IPS-20b (cell line): ENCODE measurements at regions not wholly inside any gene's neighbourhood (a gene's known extent, or its start where the extent isn't known, plus 50 kb on each side); places are given as distances from the start of the nearest gene placed in this dataset.

ENCODE experiments used
- H3K27ac ChIP-seq: one replicate; pipeline ENCODE4 v1.5.1; 2013; ENCODE audit warnings: low read length
- H3K27me3 ChIP-seq: 2 replicates; pipeline ENCODE4 v1.6.1; 2013; ENCODE audit warnings: mild to moderate bottlenecking, low read length, inconsistent platforms; ENCODE audit not compliant: insufficient read depth
- H3K36me3 ChIP-seq: 2 replicates; pipeline ENCODE4 v1.6.1; 2013; ENCODE audit warnings: low read depth, mild to moderate bottlenecking, inconsistent platforms, low read length, moderate library complexity; ENCODE audit not compliant: insufficient read depth
- H3K4me1 ChIP-seq: 2 replicates; pipeline ENCODE4 v1.6.1; 2013; ENCODE audit warnings: mild to moderate bottlenecking, control low read depth, inconsistent platforms, low read length, moderate library complexity; ENCODE audit not compliant: insufficient read depth
- H3K4me3 ChIP-seq: 2 replicates; pipeline ENCODE4 v1.5.1; 2013; ENCODE audit warnings: mild to moderate bottlenecking, low read length, inconsistent platforms
- H3K9ac ChIP-seq: 2 replicates; pipeline ENCODE4 v1.6.1; 2013; ENCODE audit warnings: low read depth, mild to moderate bottlenecking, inconsistent platforms, low read length, moderate library complexity
- H3K9me3 ChIP-seq: 2 replicates; pipeline ENCODE4 v1.6.1; 2013; ENCODE audit warnings: mild to moderate bottlenecking, low read depth, low read length, inconsistent platforms; ENCODE audit not compliant: insufficient read depth

GRCh38 chr1:230003409-230003808, 63.6 kb upstream of the GALNT2 start:
- H3K27ac ChIP-seq = no peak overlapping the region
- no peaks in the 10 kb centered on the region for H3K9me3 ChIP-seq
- H3K4me3 ChIP-seq = no peak overlapping the region
- H3K4me1 ChIP-seq = no peaks in the 10 kb centered on the region
- no peaks in the 10 kb centered on the region for H3K36me3 ChIP-seq
- no peaks in the 10 kb centered on the region for H3K27me3 ChIP-seq
- no peak overlapping the region for H3K9ac ChIP-seq

GRCh38 chr1:230005040-230005439, 62.0 kb upstream of the GALNT2 start:
- Histone ChIP-seq H3K27me3 (no peaks in the 10 kb centered on the region), H3K27ac (no peak overlapping the region), H3K4me3 (no peak overlapping the region), H3K4me1 (no peaks in the 10 kb centered on the region), H3K9me3 (no peaks in the 10 kb centered on the region), H3K9ac (no peak overlapping the region), H3K36me3 (no peaks in the 10 kb centered on the region)

DNA sequence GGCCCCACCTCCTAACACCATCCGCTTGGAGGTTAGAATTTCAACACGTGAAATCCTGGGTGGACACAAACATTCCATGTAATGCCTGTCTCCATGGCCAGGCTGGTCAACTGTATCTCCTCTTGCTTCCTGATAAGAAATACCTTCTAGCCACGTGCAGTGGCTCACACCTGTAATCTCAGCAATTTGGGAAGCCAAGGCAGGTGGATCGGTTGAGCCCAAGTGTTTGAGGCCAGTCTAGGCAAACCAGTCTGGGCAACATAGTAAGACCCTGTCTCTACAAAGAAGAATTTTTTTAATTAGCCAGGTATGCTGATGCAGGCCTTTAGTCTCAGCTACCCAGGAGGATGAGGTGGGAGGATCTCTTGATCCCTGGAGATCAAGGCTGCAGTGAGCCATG, 58.3 kb upstream of the GALNT2 start:
- no peak overlapping the region for H3K27ac ChIP-seq
- no peak overlapping the region for H3K9ac ChIP-seq
- H3K9me3 ChIP-seq = no peaks in the 10 kb centered on the region
- H3K4me3 ChIP-seq = no peak overlapping the region
- H3K36me3 ChIP-seq = no peaks in the 10 kb centered on the region
- H3K27me3 ChIP-seq = no peaks in the 10 kb centered on the region
- H3K4me1 ChIP-seq = no peaks in the 10 kb centered on the region

DNA sequence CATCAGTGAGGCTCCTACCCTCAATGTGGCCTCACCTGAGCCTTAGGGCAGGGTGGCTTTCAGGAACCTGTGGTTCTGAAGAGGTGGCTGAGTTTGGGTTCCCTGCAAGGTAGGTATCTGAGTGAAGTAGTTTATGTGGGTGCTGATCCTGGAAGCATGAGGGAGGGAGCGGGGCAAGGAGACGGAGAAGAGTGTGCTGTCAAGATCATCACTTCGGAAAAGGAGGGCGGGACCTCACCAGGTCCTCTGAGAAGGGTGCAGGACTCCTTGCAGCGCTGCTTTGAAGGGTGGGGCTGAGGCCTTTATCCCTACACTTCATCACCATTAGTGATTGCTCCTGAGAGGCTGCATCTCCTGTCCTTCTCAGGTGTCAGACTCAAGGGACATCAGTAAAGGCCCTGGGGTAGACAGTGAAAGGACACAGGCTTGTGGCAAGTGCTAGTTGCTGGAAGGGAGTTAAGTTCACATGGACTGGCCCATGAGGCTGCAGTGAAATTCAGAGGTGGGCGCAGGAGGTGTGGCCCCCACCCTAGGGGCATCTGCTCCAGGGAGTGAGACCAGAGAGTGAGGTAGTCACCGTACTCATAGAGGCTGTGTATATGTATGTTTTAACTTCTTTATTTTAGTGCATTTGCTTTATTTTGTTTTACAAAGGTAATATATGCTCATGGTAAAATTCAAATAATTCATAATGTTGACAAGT, 57.3 kb upstream of the GALNT2 start:
- H3K4me1 ChIP-seq = no peaks in the 10 kb centered on the region
- H3K27ac ChIP-seq = no peak overlapping the region
- H3K4me3 ChIP-seq = no peak overlapping the region
- H3K9me3 ChIP-seq = no peaks in the 10 kb centered on the region
- no peaks in the 10 kb centered on the region for H3K27me3 ChIP-seq
- H3K9ac ChIP-seq = no peak overlapping the region
- H3K36me3 ChIP-seq = no peaks in the 10 kb centered on the region

GRCh38 chr1:230010603-230011332, 56.3 kb upstream of the GALNT2 start:
- Histone ChIP-seq H3K27me3 (no peaks in the 10 kb centered on the region), H3K4me1 (no peaks in the 10 kb centered on the region), H3K4me3 (no peak overlapping the region), H3K9ac (no peak overlapping the region), H3K9me3 (no peaks in the 10 kb centered on the region), H3K36me3 (no peaks in the 10 kb centered on the region), H3K27ac (no peak overlapping the region)

DNA sequence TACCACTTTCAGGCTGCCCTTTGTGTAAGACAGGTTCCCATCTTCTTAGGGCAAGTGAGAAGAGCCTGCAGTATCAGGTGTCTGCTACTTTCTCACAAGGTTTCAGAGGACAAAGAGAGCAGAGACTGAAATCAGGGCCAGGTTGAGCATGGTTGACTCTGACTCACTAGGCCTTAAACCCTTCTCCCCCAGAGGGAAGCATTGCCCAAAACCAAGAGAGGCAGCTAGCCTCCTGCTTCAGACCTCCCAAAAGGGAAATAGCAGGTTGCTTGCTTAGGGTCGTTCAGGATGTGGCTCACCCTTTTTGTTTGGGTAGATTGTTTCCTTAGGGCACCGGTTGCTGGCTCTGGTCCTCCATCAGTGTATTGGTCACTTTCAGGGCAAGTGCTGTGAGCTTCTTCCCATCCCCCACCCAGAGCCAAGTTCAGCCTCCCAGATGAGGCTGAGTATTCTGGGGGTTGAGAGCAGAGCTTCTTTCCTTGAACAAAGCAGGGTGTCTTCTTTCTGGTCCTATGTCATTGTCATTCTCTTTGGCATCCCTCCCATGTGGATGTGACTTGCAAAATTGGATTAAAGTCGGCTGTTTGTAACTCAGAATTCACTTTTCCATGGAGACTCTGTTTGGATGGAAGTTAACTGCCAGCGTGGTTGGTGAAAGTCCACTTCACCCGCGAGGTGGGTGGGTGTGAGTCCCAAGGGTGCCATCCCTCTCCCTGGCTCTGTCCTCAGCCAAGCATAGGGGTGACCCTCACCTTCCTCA, 55.5 kb upstream of the GALNT2 start:
- Histone ChIP-seq H3K36me3 (no peaks in the 10 kb centered on the region), H3K4me3 (no peak overlapping the region), H3K27me3 (no peaks in the 10 kb centered on the region), H3K9ac (no peak overlapping the region), H3K9me3 (no peaks in the 10 kb centered on the region), H3K4me1 (no peaks in the 10 kb centered on the region), H3K27ac (no peak overlapping the region)

DNA sequence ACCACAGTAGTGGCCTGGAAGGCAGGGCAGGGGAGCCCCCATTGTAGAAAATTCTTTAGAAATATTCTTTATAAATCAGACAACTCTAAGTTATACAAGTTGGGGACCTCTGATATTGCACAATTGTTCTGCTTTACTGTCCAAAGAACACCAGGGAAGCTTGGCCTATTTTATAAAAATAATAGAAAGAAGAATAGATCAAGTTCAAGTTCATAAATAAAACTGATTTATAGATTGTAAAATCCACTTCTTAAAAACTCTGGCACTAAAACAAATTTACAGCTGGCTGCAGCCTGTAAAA, 55.0 kb upstream of the GALNT2 start:
- H3K9ac ChIP-seq = no peak overlapping the region
- H3K27me3 ChIP-seq = no peaks in the 10 kb centered on the region
- H3K9me3 ChIP-seq = no peaks in the 10 kb centered on the region
- no peak overlapping the region for H3K4me3 ChIP-seq
- no peaks in the 10 kb centered on the region for H3K4me1 ChIP-seq
- H3K36me3 ChIP-seq = no peaks in the 10 kb centered on the region
- no peak overlapping the region for H3K27ac ChIP-seq

- Histone ChIP-seq H3K4me3 (no peak overlapping the region), H3K9ac (no peak overlapping the region), H3K27ac (no peak overlapping the region), H3K9me3 (no peaks in the 10 kb centered on the region), H3K27me3 (no peaks in the 10 kb centered on the region), H3K36me3 (no peaks in the 10 kb centered on the region), H3K4me1 (no peaks in the 10 kb centered on the region; the same call in 1 of the 2 replicates)
These were observed 54.3 kb upstream of the GALNT2 start for GRCh38 chr1:230012741-230013140.

DNA sequence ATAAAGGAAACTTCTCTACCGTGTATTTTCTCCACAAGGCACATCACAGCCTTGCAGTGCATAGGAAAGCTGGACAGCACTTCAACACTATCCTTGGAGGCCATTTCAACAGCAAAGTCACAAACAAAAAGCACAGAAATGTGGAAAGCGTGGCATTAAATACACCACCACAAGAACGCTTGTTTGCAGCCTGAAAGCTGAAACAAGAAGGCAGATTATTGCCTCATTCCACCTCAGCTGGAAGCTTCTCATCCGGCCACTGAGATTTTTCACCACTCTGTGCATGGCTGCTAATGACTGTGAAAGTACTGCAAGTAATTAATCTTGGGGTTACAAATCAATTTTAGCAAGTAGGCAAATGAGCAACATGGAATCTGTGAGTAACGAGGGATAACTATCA, 50.9 kb upstream of the GALNT2 start:
- Histone ChIP-seq H3K27me3 (no peaks in the 10 kb centered on the region), H3K9me3 (no peaks in the 10 kb centered on the region), H3K4me3 (no peak overlapping the region), H3K36me3 (no peaks in the 10 kb centered on the region), H3K9ac (0 out of 2 replicates have a peak overlapping the region, but pooled peaks have one; percentile 15), H3K4me1 (peaks cover 7% of the 10 kb centered on the region), H3K27ac (no peak overlapping the region)
